Fibroblast of mammary gland (primary cell): ENCODE measurements at regions not wholly inside any gene's neighbourhood (a gene's known extent, or its start where the extent isn't known, plus 50 kb on each side); places are given as distances from the start of the nearest gene placed in this dataset.
"Not testable (repeated sequence)": the region's sequence is repeated elsewhere in the genome, so short reads cannot be mapped to it uniquely, and the experiment has no call there.

ENCODE experiments used
- DNase-seq: peaks from one replicate; pipeline ENCODE4 v3.0.0-alpha.2; 2010; ENCODE audit warnings: low read depth
- H3K4me3 ChIP-seq: 2 replicates; pipeline ENCODE4 v1.5.1; 2011; ENCODE audit warnings: low read depth, mild to moderate bottlenecking, low read length, moderate library complexity; ENCODE audit not compliant: control insufficient read depth
- CTCF ChIP-seq: conservative IDR thresholded peaks from 2 replicates; pipeline ENCODE4 v1.5.1; 2011; ENCODE audit warnings: low read depth, low read length, inconsistent platforms; ENCODE audit not compliant: control insufficient read depth, insufficient read depth

GRCh38 chr1:238927899-238928298 is 458.5 kb upstream of the CHRM3 start:
- H3K4me3 ChIP-seq = no peak overlapping the region
- no peak for DNase-seq
- TF ChIP-seq CTCF = no peak

GRCh38 chr1:238916828-238917227 is 469.5 kb upstream of the CHRM3 start:
- TF ChIP-seq CTCF = no peak
- H3K4me3 ChIP-seq = no peak overlapping the region
- DNase-seq = no peak

- no peak overlapping the region for H3K4me3 ChIP-seq
- TF ChIP-seq CTCF = no peak
- no peak for DNase-seq
Observed at GRCh38 chr1:238914346-238914745, 472.0 kb upstream of the CHRM3 start.

GRCh38 chr1:238913210-238913609 is 473.2 kb upstream of the CHRM3 start:
- no peak for TF ChIP-seq CTCF
- H3K4me3 ChIP-seq = no peak overlapping the region
- DNase-seq = no peak

GRCh38 chr1:238912148-238912547 is 474.2 kb upstream of the CHRM3 start:
- DNase-seq = no peak
- H3K4me3 ChIP-seq = no peak overlapping the region
- TF ChIP-seq CTCF = no peak

- DNase-seq, H3K4me3 ChIP-seq: not testable (repeated sequence)
Observed at GRCh38 chr1:238902752-238903151, 483.6 kb upstream of the CHRM3 start.

- no peak overlapping the region for H3K4me3 ChIP-seq
- TF ChIP-seq CTCF = no peak
- DNase-seq = no peak
Observed at GRCh38 chr1:238900334-238900865, 486.0 kb upstream of the CHRM3 start.
